C4-2B (cell line): ENCODE measurements at regions not wholly inside any gene's neighbourhood (a gene's known extent, or its start where the extent isn't known, plus 50 kb on each side); places are given as distances from the start of the nearest gene placed in this dataset.

Experiments used
- CTCF ChIP-seq: fragments of 450-650 bp; conservative IDR thresholded peaks from 2 replicates; pipeline ENCODE4 v1.5.1; 2017; ENCODE audit warnings: mild to moderate bottlenecking
- ZFX ChIP-seq: fragments of 450-650 bp; IDR thresholded peaks from 2 replicates; pipeline ENCODE4 v1.6.1; 2017

- no peak for TF ChIP-seq CTCF
- no peak for TF ChIP-seq ZFX
These were observed 518.7 kb upstream of the NOX3 start for GRCh38 chr6:155974359-155974758.
